Medulla oblongata (tissue), 1 donor: ENCODE measurements at regions not wholly inside any gene's neighbourhood (a gene's known extent, or its start where the extent isn't known, plus 50 kb on each side); places are given as distances from the start of the nearest gene placed in this dataset.

Experiments used
- DNase-seq: peaks from one replicate; pipeline ENCODE4 v3.0.0-alpha.2; 2015; ENCODE audit errors: extremely low spot score

GRCh38 chr4:53777244-53777984 lies 186.1 kb upstream of the LNX1 start:
- no peak for DNase-seq

GRCh38 chr4:53776141-53776540 lies 184.9 kb upstream of the LNX1 start:
- no peak for DNase-seq

DNA sequence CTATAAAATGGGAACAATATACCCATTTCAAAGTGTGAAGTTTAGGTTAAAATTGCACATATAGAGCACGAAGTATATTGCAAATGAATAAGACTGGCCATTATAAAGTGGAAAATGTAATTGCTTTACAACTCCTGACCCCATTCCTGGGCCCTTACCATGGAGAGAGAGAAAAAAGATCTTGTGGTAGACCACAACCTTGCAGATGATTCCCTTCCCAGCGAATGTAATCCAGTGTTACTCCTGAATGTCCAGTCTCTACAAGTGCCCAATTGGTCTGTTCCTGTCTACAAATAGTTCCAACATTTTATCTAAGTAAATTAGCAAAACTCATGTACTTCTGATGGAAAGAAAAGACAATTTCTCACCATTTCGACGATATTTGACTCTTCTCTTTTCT lies 184.1 kb upstream of the LNX1 start:
- DNase-seq = no peak

DNA sequence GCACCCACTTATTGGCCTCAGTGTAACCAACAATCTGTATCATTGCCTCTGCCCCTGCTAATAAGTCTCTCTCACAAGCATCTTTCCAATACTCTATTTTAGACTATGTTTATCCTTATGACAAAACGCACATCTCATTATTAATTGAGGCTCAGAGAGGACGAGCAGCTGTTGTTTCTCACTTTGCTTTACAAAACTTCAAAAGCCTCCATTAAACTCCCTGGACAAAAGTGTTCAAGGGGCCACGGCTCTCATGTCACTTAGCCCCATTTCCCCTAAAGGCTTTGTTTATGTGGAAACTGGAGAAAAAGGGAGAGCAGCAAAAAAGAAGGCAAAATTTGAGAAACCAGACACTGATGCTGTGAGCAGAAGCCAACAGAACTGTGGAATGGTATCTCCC lies 180.0 kb upstream of the LNX1 start:
- DNase-seq = no peak

DNA sequence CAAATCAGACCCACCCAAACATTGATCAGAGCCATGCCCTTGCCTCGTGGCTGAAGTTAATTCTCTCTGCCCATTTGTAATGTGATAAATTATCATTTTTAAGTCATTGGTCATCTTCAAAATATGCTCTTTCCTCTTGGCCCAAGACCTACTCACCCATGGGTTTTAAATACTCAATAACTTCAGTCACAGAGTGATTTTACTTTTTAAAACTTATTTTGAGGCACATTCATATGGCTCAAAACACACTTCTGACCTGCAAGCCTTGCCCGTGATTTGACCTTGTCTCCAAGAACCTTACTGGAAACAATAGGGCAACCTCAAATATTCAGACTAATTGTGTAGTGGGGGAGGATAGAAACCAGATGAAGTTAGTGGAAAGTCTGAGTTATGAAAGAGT lies 176.2 kb upstream of the LNX1 start:
- DNase-seq = no peak

GRCh38 chr4:53764761-53765490 lies 173.6 kb upstream of the LNX1 start:
- DNase-seq = no peak

GRCh38 chr4:53763813-53764597 lies 172.7 kb upstream of the LNX1 start:
- DNase-seq = no peak

DNA sequence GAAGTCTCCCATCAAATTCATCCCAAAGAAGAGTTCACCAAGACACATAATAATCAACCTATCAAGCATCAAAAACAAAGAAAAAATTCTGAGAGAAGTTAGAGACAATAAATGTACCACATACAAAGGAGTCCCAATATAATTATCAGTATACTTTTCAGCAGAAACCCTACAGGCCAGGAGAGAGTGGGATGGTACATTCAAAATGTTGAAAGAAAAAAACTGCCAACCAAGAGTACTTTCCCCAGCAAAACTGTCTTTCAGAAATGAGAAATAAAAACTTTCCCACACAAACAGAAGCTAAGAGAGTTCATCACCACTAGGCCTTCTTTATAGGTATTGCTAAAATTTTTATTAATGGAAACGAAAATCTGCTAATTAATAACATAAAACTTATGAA lies 164.4 kb upstream of the LNX1 start:
- DNase-seq = no peak

DNA sequence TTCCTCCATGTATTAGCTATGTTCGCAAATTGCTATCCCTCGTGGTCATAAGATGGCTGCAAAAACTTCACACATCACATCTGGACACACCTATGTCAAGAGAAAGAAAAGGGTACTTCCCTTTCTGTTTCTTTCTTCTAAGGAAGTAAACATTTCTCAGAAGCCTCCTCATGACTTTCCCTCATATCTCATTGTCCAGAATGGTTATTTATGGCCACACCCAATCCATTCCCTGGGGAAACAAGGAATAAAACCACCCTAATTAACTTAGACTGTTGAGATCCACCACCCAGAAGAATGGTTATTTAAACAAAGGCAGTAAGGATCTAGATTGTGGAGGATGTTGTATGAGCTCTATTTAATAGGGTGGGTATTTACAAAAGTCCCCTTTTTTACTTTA lies 160.8 kb upstream of the LNX1 start:
- no peak for DNase-seq

DNA sequence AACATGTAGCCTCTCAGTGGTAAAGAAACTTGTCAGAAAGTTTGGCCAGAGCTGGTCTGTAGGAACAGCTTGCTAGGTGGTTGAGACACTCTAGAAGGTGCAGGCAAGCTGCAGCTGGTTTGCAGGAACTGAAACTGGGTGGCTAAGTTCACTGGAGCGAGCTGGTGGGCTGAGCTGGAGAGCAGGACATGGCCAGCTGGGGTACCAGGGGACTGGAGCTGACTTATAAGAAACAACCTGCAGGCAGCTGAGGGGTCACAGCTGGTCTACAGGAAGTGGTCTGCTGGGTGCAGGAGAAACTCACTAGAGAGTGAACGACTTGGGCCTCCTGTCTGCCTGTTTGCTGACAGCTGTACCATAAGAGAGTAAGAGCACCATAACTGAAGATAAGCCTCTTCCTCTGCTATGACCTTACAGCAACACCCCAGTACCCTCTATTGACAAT lies 157.1 kb upstream of the LNX1 start:
- no peak for DNase-seq

DNA sequence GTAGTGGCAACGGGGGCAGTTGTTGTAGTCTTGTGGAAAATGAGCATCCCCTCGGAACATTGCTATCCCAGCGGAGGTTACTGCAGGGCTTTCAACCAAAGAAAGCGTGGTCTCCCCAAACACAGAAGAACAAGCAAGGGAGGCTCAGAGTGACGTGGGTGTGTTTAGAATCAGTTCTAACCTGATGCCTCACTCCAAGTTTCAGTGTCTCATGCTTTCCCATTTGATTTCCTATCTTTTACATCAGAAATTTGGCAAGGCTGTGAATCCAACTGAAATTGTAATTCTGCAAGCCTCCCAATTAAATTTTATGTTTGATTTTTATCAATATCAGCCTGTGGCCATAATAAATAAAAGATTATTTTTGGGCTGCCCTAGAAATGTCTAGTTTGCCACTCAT lies 156.1 kb upstream of the LNX1 start:
- no peak for DNase-seq

- no peak for DNase-seq
Observed at GRCh38 chr4:53744446-53745160, 153.3 kb upstream of the LNX1 start.

DNA sequence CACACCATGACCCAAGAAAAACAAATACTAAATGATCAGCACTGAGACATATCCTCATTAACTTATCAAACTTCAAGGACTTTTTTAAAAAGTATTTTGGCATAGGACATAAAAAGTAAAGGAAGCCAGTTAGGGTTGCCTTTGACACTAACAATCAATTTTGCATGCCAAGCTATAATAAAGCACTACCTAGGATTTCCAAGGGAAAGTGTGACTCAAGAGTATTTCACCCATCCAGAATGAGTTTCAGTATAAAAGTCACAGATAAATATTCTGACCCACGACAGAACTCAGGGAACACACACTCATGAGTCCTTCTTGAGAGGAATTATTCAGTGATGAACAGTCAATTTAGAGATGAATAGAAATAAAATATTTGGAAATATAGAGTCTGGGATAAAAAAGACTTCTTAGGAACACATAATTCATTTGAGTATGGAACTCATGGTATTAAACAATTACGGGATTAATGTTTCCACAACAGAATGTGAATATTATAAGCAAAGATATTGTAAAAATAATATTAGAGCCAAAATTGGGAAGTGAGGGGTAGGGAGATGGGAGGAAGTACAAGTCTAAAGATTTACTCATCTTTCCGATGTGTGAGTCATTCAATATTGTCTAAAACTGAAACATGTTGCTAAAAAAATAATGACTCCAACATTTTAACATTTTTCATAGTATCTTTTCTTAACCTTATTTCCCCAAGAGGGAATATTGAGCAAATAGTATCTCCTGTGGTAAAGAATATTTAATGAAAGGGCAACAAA lies 143.5 kb upstream of the LNX1 start:
- no peak for DNase-seq

DNA sequence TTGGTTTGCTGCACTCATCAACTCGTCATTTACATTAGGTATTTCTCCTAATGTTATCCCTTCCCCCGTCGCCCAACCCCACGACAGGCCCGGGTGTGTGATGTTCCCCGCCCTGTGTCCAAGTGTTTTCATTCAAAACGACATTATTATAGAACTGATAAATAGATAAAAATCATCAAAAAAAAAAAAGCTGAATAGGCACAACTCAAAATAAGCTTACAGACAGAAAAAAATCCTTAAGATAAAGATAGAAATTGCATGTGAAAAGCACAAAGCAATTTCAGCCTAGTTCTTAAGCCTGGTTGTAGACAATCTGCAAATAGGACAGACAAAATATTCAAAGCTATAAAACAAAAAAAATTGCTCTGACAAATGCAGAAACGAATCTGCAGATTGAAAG lies 142.9 kb upstream of the LNX1 start:
- DNase-seq = no peak

DNA sequence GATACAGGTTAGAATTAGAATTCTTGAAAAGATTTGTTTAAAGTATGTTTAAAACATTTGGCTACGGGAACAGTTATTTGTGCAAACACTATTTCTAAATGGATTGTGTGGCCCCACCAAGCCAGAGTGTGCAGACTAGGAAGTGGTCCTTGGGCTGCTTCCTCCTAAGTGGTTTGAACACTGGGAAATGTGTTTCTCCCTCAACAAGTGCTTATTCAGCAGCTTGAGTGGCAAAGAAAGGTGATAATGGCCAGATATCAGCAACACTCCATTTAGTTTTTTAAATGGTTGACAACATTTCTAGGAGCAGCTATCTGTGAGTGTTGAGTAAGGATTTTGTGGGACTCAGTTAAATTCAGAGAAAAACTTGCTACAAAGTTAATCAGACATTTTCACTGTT lies 141.4 kb upstream of the LNX1 start:
- no peak for DNase-seq

DNA sequence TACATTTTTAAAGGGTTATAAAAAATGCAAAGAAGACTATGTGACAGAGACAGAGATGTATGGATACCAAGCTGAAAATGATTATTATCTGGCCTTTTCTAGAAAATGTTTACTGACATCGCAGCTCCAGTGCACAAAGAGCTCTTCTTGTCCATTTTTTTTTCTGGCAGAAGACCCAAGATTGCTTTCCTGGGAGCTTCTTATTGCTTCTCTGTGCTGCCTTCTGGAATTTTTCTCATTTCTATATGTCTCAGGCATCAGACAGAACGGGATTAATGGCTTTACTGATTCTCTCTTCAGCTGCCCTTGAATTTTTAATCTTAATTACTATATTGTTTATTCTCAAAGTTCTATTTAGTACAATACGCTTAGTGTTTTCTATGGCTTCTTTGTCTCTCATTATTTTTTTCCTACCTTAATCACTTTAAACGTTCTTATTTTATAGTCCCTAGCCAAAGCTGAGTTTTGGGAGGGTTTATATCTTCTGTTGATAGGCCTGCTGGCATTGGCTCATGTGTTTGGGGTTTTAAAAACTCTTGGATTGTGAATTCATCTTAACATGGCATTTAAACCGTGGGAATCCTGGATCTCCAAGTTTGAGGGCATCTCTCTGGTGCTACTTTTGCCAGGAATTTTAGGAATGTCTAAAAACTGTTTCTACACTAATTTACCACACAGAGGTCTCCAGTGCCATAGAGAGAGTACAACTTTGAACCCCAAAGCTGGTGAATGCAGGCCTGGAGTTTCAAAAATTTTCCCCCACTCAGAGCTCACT lies 138.9 kb upstream of the LNX1 start:
- no peak for DNase-seq

DNA sequence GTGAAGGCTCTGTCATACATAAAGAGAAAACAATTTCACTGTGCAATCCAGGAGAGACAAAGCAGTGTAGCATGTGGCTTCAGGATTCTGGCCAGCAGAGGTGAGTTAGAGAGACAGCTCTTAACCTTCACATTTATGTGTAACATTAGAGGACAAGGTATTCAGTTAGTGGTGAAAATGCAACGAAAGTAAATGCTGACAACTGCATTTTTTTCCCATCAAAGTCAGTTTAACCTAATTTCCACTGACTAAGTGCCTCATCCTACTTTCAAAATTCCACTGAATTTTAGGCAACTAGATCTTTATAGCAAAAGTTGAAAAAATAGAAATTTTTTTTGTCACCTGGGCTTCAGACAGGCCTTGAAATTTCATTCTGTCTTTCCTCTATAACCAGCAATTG lies 130.8 kb upstream of the LNX1 start:
- DNase-seq = no peak

DNA sequence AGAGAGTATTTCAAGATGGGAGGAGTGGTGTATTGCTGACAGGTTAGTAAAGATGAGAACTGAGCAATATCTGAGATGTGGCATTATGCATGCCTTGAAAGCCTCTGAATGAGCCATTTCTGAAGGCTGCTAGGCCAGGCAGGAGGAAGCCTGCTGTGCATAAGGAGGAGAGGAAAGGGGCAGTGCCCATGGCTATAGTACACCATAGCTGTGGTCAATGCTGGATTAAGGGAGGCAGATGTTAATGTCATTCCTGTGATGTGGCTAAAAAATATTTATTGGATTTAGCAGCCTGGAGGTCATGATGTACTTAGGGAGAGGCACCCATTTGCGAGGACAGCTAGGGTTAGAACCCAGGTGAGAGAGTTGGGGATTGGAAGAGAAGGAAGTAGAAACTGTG lies 130.0 kb upstream of the LNX1 start:
- DNase-seq = no peak

- no peak for DNase-seq
Observed at GRCh38 chr4:53720776-53721175, 129.5 kb upstream of the LNX1 start.

DNA sequence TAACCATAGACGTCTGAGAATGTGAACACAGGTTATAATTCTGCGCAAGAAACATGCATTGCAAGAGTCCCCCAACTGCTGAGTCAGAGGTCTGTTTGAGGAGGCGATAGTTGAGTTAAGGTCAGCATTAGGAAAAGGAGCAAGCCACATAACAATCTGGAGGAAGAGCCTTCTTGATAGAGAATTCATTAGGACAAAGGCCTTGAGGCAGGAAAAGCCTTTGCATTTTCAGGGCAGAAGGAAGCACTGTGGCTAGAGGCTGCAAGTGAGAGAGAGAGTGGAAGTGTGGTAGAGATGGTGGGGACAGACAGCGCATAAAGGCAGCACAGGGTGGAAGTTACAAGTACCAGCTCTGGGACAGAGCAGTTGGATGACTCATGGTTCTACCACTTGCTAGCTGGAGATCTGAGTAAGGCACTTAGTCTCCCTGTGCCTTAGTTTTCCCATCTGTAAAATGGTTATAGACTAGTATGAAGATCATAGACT lies 125.8 kb upstream of the LNX1 start:
- no peak for DNase-seq
